HCEC 1CT (cell line): ENCODE measurements at regions not wholly inside any gene's neighbourhood (a gene's known extent, or its start where the extent isn't known, plus 50 kb on each side); places are given as distances from the start of the nearest gene placed in this dataset.

Experiments
- DNase-seq: peaks from one replicate; pipeline ENCODE4 v3.0.0-alpha.2; 2017

GRCh38 chr15:77819048-77819850 lies 186.5 kb upstream of the LINGO1 start:
- DNase-seq, result no peak

- DNase-seq, result no peak
These were observed 185.9 kb upstream of the LINGO1 start for GRCh38 chr15:77818484-77819047.

GRCh38 chr15:77817434-77817833 lies 184.7 kb upstream of the LINGO1 start:
- DNase-seq, result no peak

GRCh38 chr15:77816983-77817382 lies 184.3 kb upstream of the LINGO1 start:
- no peak for DNase-seq

GRCh38 chr15:77815015-77815414 lies 182.3 kb upstream of the LINGO1 start:
- no peak for DNase-seq

GRCh38 chr15:77812664-77813063 lies 180.0 kb upstream of the LINGO1 start:
- no peak for DNase-seq

- DNase-seq, result no peak
These were observed 178.6 kb upstream of the LINGO1 start for GRCh38 chr15:77811270-77811669.

GRCh38 chr15:77810130-77810571 lies 177.4 kb upstream of the LINGO1 start:
- DNase-seq, result no peak

- DNase-seq, result no peak
These were observed 176.0 kb upstream of the LINGO1 start for GRCh38 chr15:77808581-77809177.

- DNase-seq, result no peak
These were observed 175.4 kb upstream of the LINGO1 start for GRCh38 chr15:77808075-77808474.

- DNase-seq, result no peak
These were observed 174.9 kb upstream of the LINGO1 start for GRCh38 chr15:77807611-77808010.

- DNase-seq, result no peak
These were observed 174.4 kb upstream of the LINGO1 start for GRCh38 chr15:77807115-77807514.

- DNase-seq, result no peak
These were observed 171.5 kb upstream of the LINGO1 start for GRCh38 chr15:77804210-77804609.

- DNase-seq, result no peak
These were observed 170.8 kb upstream of the LINGO1 start for GRCh38 chr15:77803487-77803886.

GRCh38 chr15:77800305-77800704 lies 167.6 kb upstream of the LINGO1 start:
- no peak for DNase-seq

- no peak for DNase-seq
These were observed 166.1 kb upstream of the LINGO1 start for GRCh38 chr15:77798847-77799246.

- no peak for DNase-seq
These were observed 165.6 kb upstream of the LINGO1 start for GRCh38 chr15:77798151-77798835.

GRCh38 chr15:77797270-77797669 lies 164.6 kb upstream of the LINGO1 start:
- no peak for DNase-seq

GRCh38 chr15:77796046-77796729 lies 163.5 kb upstream of the LINGO1 start:
- DNase-seq, result no peak

- DNase-seq, result no peak
These were observed 162.7 kb upstream of the LINGO1 start for GRCh38 chr15:77795446-77795845.

- no peak for DNase-seq
These were observed 159.2 kb upstream of the LINGO1 start for GRCh38 chr15:77791941-77792340.

- no peak for DNase-seq
These were observed 157.8 kb upstream of the LINGO1 start for GRCh38 chr15:77790481-77790880.

GRCh38 chr15:77786956-77787355 lies 154.2 kb upstream of the LINGO1 start:
- DNase-seq, result no peak
